NCI-H2171 (cell line): ENCODE measurements at regions not wholly inside any gene's neighbourhood (a gene's known extent, or its start where the extent isn't known, plus 50 kb on each side); places are given as distances from the start of the nearest gene placed in this dataset.

Experiments
- DNase-seq: peaks from one replicate; lab custom pipeline; 2025; lab: John Stamatoyannopoulos, UW

DNA sequence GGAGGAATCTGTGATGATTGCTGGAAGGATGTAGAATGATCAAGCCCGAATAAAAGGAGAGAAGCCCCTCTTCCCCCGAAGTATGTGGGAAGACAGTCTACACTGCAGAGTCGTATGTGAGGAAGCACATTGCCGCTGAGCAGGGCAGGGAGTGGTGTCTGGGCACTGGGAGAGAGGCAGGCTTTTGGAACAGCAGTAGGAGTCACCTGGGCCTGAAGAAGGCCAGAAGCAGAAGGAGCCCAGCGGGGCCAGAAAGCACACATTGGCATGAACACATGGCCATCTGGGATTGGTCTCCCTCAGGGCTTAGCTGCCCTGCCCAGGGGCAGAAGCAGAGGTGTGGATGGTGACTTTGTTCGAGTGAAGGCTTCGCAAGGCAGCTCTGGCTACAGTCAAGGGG is 162.8 kb downstream of the ERCC6L2 start:
- DNase-seq, result no peak

DNA sequence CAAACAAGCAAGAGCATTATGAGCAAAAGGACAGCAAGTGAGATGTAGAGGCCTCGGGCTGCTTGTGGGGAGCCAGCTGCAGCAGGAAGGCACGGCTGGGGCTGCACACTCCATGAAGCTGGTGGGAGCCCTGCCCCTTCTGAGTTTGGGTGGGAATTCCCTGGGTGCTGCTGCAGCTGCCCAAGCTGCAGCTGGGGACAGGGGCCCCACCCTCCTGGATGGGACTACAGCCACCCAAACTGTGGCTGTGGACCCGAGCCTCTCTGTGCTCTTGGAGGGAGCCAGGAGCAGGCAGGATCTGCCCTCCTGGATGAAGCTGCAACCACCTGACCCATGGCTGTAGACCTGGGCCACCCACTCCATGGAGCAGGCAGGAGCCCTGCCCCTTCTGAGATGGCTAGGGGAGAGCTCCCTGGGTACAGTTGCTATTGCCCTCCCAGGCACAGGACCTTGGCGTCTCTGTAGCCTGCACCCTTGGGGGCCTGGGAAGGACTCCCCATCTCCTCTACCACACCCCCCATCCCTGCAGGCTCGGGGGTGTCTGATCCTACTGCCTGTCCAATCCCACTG is 159.1 kb downstream of the ERCC6L2 start:
- DNase-seq, result no peak

DNA sequence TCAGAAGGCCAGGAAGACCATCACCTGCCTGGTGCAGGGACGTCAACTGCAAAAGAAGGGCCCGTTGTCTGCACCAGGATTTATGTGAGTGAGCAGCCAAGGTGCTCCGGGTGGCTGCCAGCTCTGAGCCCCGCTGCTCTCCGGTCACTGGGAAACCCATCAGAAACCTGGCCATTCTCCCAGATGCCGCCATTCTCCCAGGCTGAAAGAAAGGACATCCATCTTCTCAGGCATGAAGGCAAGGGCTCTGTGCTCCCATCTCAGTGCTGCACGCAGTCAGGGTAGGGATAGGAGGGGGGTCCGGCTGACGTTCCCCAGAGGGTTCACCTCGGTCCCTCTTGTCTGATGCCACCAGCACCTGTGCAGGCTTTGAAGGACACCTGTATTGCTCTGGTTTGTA is 158.4 kb downstream of the ERCC6L2 start:
- no peak for DNase-seq

DNA sequence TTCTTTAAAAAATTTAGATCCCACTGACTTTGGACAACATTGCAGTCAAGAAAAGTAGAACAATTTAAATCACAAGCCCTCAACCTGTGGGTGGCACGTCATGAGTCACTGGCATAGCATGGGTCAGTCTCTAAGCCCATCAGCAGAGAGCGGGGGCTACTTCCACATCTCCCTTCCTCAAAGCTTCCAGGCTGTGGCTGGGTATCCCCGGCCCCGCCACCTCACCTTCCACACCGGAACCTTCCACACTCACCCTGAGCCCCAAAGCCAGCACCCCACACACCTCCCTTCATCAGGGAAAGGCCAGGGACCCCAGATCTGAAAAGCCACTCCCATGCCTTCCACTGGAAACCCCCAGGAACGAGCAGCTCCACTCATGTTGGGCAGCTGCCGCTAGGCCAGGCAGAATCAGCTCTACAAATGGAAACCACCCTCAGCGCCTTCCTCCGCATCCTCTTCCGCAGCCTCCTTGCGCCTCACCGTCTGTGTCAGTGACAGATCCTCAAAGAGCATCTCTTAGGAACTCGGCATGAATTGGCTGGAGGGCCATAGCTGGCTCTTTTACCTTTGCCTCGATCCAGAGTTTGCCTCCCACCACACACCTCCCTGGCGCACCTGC is 156.5 kb downstream of the ERCC6L2 start:
- no peak for DNase-seq

DNA sequence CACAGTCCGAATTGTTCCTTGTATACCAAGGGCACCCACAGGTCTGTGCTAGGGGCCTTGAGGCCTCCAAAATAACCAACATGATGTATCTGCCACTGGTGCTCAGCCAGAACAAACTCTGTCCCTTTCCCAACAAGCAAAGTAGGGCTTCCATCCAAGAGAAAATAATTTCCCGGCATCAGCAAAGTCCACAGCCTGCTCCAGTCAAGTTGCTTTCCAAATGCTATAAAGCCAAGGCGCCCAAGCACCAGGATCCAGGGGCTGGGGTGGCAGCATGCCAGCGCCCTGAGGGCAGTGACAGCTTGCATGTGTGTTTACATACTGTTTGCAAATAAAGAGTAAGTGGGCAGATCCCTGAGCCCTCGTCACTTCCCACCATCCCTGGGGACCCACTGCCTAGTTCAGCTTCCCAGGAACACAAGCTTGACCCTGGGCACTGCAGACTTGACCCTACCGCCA is 155.9 kb downstream of the ERCC6L2 start:
- peak; percentile 80 for DNase-seq

DNA sequence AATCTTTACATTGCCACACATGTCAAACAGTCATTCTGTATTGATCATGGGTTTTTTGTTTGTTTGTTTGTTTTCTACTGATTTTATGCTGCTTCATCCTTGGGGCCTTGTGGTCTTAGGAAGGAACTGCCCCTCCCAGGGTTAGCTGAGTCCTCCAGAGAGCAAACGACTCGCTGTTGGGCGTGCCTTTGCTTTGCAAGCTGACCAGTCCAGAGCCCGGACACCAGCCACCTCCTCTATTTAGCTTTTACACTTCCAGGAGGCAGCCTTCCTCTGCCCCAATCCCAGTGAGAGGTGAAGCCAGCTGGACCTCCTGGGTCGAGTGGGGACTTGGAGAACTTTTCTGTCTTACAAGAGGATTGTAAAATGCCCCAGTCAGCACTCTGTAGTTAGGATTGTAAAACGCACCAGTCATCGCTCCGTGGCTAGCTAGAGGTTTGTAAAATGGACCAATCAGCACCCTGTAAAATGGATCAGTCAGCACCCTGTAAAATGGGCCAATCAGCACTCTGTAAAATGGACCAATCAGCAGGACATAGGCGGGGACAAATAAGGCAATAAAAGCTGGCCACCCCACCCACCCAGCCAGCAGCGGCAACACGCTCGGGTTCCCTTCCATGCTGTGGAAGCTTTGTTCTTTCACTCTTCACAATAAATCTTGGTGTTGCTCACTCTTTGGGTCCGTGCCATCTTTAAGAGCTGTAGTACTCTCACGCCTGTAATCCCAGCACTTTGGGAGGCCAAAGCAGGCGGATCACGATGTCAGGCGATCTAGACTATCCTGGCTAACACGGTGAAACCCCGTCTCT is 154.4 kb downstream of the ERCC6L2 start:
- no peak for DNase-seq

DNA sequence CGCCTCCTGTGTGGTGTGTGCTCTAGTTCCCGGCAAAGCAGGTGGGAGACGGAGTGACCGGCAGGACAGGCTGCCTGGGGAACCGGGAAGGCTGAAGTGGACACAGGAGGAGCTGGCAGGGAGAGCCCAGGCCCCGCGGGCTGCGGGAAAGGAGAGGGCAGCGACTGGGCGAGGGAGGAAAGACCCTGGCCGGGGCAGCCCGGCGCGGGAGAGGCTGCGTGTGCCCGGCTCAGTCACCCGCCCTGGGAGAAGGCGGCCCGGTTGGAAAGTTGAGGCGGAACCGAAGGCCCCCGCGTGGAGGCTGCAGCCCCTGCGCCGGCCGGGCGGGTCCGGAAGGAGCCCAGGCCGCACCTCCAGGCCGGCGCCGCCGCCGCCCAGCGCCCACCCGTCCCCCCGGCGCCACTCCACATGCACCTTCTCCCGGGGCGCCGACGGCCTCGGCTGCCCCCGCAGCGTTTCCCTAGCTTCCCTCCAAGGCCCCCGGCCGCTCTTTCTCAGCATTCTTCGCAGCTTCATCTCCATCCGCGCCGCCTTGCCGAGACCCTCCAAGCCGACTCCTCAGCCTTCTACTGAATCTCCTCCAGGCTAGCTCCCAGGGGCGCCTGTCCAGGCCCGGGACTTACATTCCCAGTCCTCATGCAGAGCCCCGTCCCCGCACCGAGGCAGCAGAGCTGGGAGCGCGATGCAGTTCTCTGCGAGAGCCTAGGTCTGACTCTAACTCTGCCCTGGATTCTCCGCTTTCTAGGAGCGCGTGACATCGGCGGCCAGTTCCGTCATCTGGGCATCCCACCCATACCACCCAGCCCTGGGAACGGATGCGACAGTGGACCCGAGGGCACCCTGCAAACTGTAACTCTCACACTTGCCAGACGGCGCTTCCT is 152.0 kb downstream of the ERCC6L2 start:
- no peak for DNase-seq

DNA sequence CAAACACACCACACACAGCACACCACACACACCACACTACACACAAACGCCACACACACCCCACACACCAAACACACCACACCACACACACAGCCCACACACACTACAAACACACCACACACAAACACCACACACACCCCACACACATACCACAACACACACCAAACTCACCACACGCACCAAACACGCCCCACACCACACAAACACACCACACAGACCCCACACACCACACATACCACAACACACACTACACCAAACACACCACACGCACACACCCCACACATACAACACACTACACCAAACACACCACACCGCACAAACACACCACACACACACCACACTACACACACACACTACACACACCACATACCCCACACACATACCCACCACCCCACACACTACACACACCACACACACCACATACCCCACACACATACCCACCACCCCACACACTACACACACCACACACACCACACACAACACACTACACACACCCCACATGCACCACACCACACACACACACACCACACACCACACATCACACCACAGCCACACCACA is 151.2 kb downstream of the ERCC6L2 start:
- no peak for DNase-seq

DNA sequence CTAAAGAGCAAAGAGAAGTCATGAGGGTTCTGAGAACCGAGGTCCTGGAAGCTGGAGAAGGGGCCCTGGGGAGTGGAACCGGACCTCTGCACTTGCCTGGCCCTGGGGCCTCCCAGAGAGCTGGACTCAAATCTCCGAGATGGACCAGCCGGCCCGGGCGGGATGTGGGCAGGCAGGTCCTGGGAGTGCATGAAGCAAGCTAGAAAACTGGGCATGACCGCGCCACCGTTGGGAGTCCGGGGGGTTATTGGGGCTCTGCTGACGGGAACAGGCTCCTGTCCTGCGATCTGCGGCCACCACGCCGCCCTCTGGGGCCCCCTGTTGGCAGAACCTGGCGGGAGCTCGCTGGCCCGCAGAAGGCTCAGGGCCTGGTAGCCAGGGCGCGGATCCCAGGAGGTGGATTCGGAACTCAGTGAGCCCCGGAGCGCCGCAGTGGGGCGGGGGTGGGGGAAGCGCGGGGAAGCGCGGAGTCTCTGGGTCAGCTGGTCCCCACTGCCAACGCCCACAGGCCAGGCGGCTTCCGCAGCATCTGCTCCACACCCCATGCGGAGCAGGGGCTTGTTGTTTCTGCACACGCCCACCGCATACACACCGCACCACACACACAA is 150.6 kb downstream of the ERCC6L2 start:
- DNase-seq, result no peak

DNA sequence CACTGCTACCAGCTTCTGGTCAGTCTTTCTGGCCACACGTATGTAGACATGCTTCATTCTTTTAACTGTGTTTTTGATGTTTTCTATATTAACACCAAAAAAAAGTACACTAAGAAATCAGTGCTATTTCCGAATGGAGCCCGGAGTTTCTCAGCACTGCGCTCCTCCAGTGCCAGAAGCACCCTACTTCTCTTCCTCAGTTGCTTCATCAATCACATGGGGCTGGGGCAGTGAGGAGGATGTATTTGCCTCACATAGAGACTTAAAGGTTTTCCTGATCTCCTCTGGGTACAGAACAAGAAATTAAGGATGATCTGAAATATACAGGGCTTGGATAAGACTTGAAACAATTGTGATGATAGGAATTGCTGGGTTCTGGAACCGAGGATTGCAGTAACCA is 148.0 kb downstream of the ERCC6L2 start:
- DNase-seq, result no peak

DNA sequence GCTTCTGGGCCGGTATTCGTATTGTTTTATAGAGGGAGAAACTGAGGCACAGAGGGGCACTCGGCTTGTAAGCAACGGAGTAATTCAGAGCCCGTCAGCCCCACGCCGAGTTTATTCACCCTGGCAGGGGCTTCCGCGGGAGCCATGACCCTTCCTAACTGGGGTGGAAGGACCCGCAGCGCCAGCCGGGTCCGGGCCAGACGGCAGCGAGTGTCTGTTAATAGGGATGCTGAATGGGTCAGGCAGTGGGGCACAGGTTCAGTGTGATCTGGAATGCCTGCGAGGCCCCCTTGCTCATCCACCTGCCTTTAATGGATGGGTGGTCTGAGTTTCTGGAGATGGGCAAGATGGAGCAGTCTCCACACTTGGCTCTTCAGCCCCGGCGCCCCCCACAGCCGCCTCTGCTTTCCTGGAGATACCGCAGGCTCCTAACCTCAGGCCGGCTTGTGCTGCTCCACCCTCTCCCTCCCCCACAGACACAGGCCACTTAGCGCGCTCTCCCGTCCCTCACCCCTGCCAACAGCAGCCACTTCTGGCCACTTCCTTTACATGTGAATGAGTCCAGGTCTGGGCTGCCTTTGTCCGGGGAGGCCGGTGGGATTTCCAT is 147.1 kb downstream of the ERCC6L2 start:
- DNase-seq, result no peak

DNA sequence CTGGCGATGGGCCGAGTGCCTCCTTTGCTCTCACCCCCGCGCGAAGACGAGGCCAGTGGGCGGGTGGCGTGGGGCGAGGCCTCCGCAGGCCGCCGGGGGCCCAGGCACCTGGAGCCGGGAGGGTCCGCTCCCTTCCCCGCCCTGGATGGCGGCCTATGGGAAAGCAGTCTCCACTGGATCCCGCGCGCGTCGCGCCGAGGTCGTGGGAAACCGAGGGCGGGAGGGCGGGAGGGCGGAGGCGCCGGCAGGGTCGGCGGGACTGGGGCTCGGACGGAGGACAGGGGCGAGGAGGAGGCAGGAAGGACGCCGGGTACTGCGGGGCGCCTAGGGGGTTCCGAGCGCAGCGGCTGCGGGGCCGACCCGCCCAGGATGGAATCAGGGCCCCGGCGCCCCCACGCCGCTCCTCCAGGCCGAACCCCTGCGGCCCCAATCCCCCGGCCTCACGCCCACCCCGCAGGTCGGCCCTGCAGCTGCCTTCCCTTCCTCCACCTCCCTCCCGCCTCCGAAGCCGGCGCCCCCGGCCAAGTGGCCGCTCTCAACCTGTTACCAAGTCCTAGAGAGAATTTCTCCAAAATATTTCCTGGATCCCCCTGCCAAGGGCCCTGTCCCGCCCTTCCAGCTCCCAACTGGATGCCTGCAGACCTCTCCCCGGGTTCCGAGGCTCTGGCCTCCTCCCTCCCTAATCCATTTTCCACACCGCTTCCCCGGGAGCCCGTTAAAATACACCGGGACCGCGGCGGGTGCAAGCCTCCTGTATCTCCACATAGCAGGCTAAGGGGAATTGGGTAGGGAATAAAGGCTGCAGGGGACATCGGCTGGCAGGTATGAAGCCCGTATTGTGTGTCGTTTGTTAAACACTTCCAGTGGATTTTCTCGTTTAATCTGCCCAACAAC is 146.3 kb downstream of the ERCC6L2 start:
- no peak for DNase-seq

DNA sequence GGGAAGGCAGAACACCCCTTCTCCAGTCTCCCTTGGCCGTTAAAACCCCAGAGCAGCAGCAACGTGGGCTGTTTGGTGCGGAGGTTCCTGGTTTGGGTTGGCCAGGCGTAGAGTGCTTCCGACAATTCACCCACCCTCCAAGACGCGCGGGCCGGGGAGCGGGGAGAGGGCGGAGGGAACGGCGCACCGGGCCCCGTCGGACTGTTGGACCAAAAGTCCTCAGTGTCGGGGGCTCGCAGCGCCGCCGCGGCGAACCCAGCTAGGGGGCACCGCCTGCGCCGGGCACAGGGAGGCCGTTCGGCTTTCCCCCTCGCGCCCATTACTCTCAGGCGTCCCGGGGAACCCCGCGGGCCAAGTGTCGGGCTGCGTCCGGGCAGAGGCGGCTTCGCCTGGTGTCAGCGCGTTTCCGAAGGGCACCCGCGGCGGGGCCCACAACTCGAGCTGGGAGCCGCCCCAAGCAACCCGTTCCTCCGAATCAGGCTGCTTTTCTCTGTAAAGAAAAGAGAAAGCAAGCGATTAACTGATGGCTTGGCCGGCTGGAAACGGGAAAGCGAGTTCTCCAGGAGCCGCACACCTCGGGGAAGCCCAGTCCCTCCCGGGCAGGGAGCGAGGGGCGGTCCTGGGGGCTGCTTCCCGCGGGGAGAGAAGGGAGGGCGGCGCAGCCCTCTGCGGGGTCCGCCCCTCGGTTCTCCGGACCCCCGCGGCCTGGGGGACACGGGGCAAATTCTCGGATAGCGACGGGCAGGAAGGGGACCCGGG is 145.5 kb downstream of the ERCC6L2 start:
- DNase-seq, result no peak

DNA sequence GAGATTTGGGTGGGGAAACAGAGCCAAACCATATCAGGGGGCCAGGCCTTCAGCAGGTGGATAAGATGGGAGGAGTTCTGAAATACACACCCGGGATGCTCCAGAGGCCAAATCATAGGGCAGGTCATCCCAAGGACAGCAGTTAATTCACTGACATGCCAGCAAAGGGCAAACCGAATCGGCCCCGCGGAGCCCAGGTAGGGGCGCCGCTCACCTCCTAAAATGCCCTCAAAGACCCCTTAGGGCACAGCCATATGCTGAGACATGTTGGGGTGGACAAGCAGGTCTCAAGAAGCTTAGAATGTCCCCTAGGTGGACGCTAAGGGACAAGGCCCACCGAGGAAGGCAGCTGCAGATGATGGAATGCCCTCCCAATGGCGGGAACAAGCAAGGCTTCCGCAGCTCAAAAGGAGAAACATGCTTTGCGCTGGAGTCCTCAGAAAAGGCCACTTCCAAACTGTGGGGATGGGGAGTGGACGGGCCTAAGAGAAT is 144.9 kb downstream of the ERCC6L2 start:
- no peak for DNase-seq
